SK-N-SH treated with all-trans-retinoic acid at 6 μM for 48 hours (cell line): ENCODE measurements at regions not wholly inside any gene's neighbourhood (a gene's known extent, or its start where the extent isn't known, plus 50 kb on each side); places are given as distances from the start of the nearest gene placed in this dataset.

Experiments
- BACH2 ChIP-seq: fragments of 250-450 bp; sonication (Bioruptor Pico); IDR thresholded peaks from 2 replicates; pipeline ENCODE4 v1.9.0; 2021; ENCODE audit warnings: mild to moderate bottlenecking, borderline replicate concordance
- GLIS3 ChIP-seq: fragments of 250-450 bp; sonication (Bioruptor Pico); IDR thresholded peaks from 2 replicates; pipeline ENCODE4 v1.5.0; 2020; ENCODE audit warnings: mild to moderate bottlenecking, moderate library complexity
- ISL1 ChIP-seq: fragments of 250-450 bp; sonication (Bioruptor Pico); IDR thresholded peaks from 2 replicates; pipeline ENCODE4 v2.1.2; 2022; ENCODE audit warnings: mild to moderate bottlenecking, moderate library complexity
- OSR1 ChIP-seq: fragments of 250-450 bp; sonication (Bioruptor Pico); IDR thresholded peaks from 2 replicates; pipeline ENCODE4 v1.8.0; 2022; ENCODE audit warnings: moderate library complexity, mild to moderate bottlenecking, inconsistent platforms
- PPARA ChIP-seq: fragments of 250-450 bp; sonication (Bioruptor Pico); IDR thresholded peaks from 2 replicates; pipeline ENCODE4 v1.5.0; 2020; ENCODE audit warnings: mild to moderate bottlenecking, borderline replicate concordance
- TCF4 ChIP-seq: fragments of 250-450 bp; sonication (Bioruptor Pico); IDR thresholded peaks from 2 replicates; pipeline ENCODE4 v1.8.0; 2021; ENCODE audit warnings: mild to moderate bottlenecking, moderate library complexity, borderline replicate concordance
- ZC3H10 ChIP-seq: fragments of 250-450 bp; sonication (Bioruptor Pico); IDR thresholded peaks from 2 replicates; pipeline ENCODE4 v1.5.1; 2021; ENCODE audit warnings: mild to moderate bottlenecking, moderate library complexity
- ZFP30 ChIP-seq: fragments of 450-650 bp; formaldehyde crosslinking; IDR thresholded peaks from 2 replicates; pipeline ENCODE4 v1.5.0; 2022; ENCODE audit warnings: mild to moderate bottlenecking, moderate library complexity
- ZNF70 ChIP-seq: fragments of 450-650 bp; formaldehyde crosslinking; IDR thresholded peaks from 2 replicates; pipeline ENCODE4 v1.5.0; 2020; ENCODE audit warnings: mild to moderate bottlenecking, moderate library complexity
- TF ChIP-seq, protein P1 (sequence below): fragments of 250-450 bp; sonication (Bioruptor Pico); IDR thresholded peaks from 2 replicates; pipeline ENCODE4 v1.8.0; 2020; ENCODE audit warnings: mild to moderate bottlenecking, moderate library complexity, borderline replicate concordance
- TF ChIP-seq, protein P2 (sequence below): fragments of 250-450 bp; sonication (Bioruptor Pico); IDR thresholded peaks from 2 replicates; pipeline ENCODE4 v1.8.0; 2021; ENCODE audit warnings: low read depth, mild to moderate bottlenecking, moderate library complexity, borderline replicate concordance

DNA sequence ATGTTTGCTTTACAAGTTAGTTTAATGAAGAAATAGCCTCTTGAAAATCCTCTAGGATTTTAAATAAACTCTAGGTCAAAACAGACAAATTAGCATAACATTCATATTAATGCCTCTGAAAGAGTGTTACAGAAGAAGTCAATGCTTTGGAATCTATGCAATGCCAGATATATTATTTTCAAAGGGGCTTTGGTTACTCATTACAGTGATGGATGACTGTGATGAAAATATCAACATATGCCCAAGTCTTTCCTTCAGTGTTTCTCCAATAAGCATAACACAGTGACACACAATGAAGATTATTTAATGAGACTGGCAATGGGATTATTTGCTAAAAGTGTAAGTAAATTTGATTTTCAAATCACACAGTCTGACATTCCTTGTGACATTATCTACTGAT is 1247.2 kb downstream of the ROBO2 start:
- TF ChIP-seq, protein P1, sequence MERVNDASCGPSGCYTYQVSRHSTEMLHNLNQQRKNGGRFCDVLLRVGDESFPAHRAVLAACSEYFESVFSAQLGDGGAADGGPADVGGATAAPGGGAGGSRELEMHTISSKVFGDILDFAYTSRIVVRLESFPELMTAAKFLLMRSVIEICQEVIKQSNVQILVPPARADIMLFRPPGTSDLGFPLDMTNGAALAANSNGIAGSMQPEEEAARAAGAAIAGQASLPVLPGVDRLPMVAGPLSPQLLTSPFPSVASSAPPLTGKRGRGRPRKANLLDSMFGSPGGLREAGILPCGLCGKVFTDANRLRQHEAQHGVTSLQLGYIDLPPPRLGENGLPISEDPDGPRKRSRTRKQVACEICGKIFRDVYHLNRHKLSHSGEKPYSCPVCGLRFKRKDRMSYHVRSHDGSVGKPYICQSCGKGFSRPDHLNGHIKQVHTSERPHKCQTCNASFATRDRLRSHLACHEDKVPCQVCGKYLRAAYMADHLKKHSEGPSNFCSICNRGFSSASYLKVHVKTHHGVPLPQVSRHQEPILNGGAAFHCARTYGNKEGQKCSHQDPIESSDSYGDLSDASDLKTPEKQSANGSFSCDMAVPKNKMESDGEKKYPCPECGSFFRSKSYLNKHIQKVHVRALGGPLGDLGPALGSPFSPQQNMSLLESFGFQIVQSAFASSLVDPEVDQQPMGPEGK, result no peak
- TF ChIP-seq TCF4 (CRISPR knock-in tag) (no peak), PPARA (CRISPR knock-in tag) (no peak), ZC3H10 (CRISPR knock-in tag) (no peak), ZNF70 (CRISPR knock-in tag) (no peak), BACH2 (CRISPR knock-in tag) (no peak), ISL1 (CRISPR knock-in tag) (0 out of 2 replicates have a peak, but pooled peaks have one; percentile 34), ZFP30 (CRISPR knock-in tag) (no peak), OSR1 (no peak), GLIS3 (CRISPR knock-in tag) (no peak)
- TF ChIP-seq, protein P2, sequence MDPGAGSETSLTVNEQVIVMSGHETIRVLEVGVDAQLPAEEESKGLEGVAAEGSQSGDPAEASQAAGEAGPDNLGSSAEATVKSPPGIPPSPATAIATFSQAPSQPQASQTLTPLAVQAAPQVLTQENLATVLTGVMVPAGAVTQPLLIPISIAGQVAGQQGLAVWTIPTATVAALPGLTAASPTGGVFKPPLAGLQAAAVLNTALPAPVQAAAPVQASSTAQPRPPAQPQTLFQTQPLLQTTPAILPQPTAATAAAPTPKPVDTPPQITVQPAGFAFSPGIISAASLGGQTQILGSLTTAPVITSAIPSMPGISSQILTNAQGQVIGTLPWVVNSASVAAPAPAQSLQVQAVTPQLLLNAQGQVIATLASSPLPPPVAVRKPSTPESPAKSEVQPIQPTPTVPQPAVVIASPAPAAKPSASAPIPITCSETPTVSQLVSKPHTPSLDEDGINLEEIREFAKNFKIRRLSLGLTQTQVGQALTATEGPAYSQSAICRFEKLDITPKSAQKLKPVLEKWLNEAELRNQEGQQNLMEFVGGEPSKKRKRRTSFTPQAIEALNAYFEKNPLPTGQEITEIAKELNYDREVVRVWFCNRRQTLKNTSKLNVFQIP (CRISPR knock-in tag), result no peak
